ENCODE measurements at regions not wholly inside any gene's neighbourhood (a gene's known extent, or its start where the extent isn't known, plus 50 kb on each side); places are given as distances from the start of the nearest gene placed in this dataset.
"Not testable (repeated sequence)": the region's sequence is repeated elsewhere in the genome, so short reads cannot be mapped to it uniquely, and the experiment has no call there.

DNA sequence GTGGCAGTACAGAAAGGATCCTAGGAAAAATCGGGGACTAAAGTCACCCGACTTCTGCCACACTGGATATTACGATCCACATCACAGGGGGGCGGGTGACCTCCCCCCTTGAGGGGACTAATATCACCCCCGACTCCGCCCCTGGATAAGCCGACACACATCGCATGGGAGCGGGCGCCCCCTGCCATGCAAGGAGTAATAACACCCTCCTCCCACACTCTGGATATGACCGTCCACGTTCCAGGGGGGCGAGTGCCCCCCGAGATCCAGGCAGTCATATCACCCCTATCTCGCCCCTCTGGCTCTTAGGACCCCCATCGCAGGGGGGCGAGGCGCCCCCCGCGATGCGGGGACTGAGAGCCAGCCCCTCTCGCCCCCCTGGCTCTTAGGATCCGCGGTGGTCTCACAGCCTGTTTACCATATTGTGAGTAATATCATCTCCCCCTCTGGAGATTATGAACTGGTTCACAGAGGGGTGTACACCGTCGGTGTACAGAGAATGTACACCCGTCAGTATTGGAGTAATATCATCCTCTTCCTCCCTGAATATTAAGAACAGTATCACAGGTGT lies 423.0 kb downstream of the DIRAS2 start:
- H3K9me3 Mint-ChIP-seq: no peaks in the 10 kb centered on the region
- DNase-seq (peak; percentile 32), ATAC-seq (peak; percentile 54)
- H3K27ac Mint-ChIP-seq: no peak overlapping the region
- peaks cover 3% of the 10 kb centered on the region for H3K4me1 Mint-ChIP-seq
- no peaks in the 10 kb centered on the region for H3K36me3 Mint-ChIP-seq (ENCODE audit: low read depth)
- no peak overlapping the region for H3K4me3 Mint-ChIP-seq
- no peaks in the 10 kb centered on the region for H3K27me3 Mint-ChIP-seq

DNA sequence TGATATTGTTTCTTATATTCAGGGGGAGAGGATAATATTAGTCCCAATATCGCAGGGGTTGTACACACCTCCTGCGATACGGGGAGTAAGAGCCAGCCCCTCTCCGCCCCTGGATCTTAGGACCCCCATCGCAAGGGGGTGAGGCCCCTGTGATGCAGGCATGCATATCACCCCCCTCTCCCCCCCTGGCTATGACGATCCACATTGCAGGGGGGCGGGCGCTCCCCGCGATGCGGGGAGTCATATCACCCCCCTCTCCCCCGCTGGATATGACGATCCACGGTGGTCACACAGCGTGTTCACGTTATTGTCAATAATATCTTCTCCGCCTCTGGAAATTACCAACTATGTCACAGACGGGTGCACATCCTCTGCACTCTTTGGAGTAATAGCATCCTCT lies 420.7 kb downstream of the DIRAS2 start:
- not testable (repeated sequence) for ATAC-seq; DNase-seq; H3K9me3 Mint-ChIP-seq; H3K4me1 Mint-ChIP-seq; H3K27me3 Mint-ChIP-seq; H3K27ac Mint-ChIP-seq; H3K4me3 Mint-ChIP-seq; H3K36me3 Mint-ChIP-seq (ENCODE audit: low read depth)

DNA sequence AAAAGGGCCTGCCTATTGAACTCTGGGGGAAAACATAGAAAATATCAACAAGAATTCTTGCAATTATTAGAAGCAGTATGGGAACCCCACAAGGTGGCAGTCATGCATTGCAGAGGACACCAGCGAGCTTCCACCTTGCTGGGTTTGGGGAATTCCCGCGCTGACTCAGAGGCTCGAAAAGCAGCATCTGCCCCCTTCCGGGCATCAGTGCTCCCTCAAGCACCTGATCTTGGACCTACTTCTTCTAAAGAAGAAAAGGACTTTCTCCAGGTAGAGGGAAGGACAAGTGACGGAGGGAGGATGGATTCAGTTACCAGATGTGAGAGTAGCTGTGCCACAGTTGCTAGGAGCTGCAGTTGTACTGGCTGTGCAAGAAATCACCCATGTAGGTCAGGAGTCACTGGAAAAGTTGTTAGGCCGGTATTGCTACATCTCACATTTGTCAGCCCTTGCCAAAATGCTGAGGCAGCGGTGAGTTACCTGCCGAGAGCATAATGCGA lies 415.7 kb downstream of the DIRAS2 start:
- H3K4me1 Mint-ChIP-seq; H3K4me3 Mint-ChIP-seq; ATAC-seq; H3K27ac Mint-ChIP-seq; H3K36me3 Mint-ChIP-seq (ENCODE audit: low read depth); H3K27me3 Mint-ChIP-seq; H3K9me3 Mint-ChIP-seq: not testable (repeated sequence)
- DNase-seq: peak; percentile 66

DNA sequence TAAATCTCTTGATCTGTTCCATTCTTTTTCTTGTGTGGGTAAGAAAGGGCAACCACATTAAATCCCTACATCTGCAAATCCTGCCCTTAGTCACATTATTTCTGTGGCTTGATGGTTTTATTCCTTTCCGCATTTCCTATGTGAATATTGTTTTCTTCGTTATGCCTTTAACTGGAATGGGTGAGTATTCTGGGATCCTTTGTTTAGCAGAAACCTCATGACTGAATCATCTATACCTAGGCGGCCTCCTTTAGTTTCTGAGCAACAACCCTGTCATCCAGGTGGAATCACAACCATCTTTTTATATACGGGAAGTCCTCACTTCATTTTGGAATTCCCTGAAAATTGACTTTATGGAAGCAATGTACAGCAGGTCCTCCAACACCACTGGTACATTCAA lies 409.5 kb downstream of the DIRAS2 start:
- not testable (repeated sequence) for H3K36me3 Mint-ChIP-seq (ENCODE audit: low read depth); H3K27me3 Mint-ChIP-seq; DNase-seq; ATAC-seq; H3K9me3 Mint-ChIP-seq; H3K4me1 Mint-ChIP-seq; H3K4me3 Mint-ChIP-seq; H3K27ac Mint-ChIP-seq

DNA sequence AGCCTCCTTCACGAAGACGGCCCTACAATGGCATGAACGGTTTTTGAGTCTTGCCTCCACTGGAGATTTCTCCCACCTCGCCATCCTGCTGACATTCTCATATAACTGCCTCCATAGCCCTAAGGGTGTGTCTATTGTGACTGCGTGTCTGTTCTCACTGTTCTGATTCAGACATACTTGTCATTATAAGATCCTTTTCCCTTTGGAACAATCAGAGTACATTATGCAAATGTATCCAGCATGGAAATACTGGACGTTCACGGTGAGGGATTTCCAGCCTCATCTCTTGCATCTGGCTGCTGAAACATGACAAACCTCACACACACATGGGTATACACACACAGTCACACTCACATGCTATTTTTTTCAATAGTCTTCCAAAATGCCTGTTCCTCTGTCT lies 402.1 kb downstream of the DIRAS2 start:
- H3K9me3 Mint-ChIP-seq: no peaks in the 10 kb centered on the region
- H3K27ac Mint-ChIP-seq: no peak overlapping the region
- no peak for DNase-seq
- no peaks in the 10 kb centered on the region for H3K36me3 Mint-ChIP-seq (ENCODE audit: low read depth)
- no peaks in the 10 kb centered on the region for H3K4me1 Mint-ChIP-seq
- no peak for ATAC-seq
- no peak overlapping the region for H3K4me3 Mint-ChIP-seq
- H3K27me3 Mint-ChIP-seq: peaks cover 2% of the 10 kb centered on the region

DNA sequence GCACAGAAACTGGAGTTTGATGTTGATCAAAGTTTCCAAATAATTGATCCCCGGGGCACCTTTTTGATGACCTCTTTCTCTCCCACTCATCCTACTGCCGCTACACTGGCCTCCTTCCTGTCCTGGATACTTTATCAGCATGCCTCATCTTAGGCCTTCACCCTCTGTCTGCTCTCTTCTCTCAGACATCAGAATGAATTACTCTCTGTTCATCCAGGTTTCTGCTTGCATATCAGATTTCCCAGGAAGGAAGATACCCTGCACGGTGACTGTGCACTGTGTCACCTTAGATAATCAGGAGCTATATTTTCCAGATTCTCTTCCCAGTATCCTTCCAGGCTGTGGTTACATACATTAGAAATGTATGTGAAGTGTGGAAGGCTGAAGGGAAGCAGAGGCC lies 397.0 kb downstream of the DIRAS2 start:
- peaks cover 4% of the 10 kb centered on the region for H3K27me3 Mint-ChIP-seq
- no peak overlapping the region for H3K4me3 Mint-ChIP-seq
- H3K9me3 Mint-ChIP-seq: no peaks in the 10 kb centered on the region
- no peaks in the 10 kb centered on the region for H3K4me1 Mint-ChIP-seq
- no peaks in the 10 kb centered on the region for H3K36me3 Mint-ChIP-seq (ENCODE audit: low read depth)
- ATAC-seq (no peak), DNase-seq (no peak)
- H3K27ac Mint-ChIP-seq: no peak overlapping the region

DNA sequence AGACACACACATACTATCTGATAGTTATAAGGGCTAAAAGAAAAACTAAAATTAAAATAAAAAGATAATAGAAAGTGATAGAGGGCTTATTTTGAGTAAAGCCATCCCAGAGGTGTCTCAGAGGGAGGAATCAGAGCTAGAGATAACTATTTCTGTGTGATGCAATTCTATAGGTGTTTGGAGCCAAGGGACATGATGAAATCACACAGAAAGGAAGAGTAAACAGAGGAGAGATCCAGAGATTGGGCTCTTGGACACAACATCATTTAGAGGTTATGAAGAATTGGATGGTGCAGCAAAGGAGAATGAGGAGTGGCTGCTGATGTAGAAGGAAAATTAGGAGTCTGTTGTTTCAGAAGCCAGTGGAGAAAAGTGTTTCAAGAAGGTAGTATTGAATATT lies 393.5 kb downstream of the DIRAS2 start:
- ATAC-seq: no peak
- Mint-ChIP-seq H3K4me3 (no peak overlapping the region), H3K36me3 (ENCODE audit: low read depth) (no peaks in the 10 kb centered on the region), H3K27me3 (peaks cover 2% of the 10 kb centered on the region), H3K4me1 (no peaks in the 10 kb centered on the region), H3K27ac (no peak overlapping the region), H3K9me3 (peaks cover 4% of the 10 kb centered on the region)
- no peak for DNase-seq

DNA sequence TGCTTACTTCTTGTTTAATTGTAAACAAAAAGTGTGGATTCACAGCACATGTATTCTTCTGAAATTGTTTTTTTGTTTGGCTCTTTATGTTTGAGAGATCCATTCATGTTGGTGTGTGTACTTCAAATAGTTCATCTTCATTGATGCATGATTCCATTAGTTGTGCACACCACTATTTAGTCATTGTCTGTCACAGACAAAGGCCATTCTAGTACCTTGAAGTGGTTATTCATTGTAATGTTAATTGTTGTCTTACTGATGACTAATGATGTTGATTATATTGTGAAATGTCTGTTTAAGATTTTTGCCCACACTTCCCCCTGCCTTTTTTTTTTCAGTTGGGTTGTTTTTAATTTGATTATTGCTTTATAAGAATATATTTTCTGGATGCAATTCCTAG lies 391.3 kb downstream of the DIRAS2 start:
- Mint-ChIP-seq H3K4me1 (no peaks in the 10 kb centered on the region), H3K4me3 (no peak overlapping the region), H3K27ac (no peak overlapping the region), H3K27me3 (peaks cover 2% of the 10 kb centered on the region), H3K36me3 (ENCODE audit: low read depth) (no peaks in the 10 kb centered on the region), H3K9me3 (peaks cover 4% of the 10 kb centered on the region)
- no peak for DNase-seq
- ATAC-seq: no peak

DNA sequence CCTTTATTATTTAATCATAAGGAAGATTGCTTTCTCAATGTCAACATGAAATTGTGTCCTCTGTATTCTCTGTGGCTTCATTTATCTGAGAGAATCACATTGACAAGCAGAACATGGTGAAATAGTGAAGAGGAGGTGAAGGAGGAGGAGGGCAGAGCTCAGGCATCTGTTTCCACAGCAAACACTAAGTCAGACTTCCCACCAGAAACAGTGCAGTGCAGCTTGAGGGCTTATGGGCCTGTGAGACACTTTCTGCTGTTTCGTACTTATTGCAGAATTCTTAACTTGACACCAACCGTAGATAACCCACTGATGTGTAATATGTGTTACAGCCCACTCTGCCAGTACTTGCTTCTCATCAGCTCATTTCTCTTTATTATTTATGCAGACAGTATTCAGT lies 386.3 kb downstream of the DIRAS2 start:
- Mint-ChIP-seq H3K27me3 (peaks cover 5% of the 10 kb centered on the region), H3K4me3 (no peak overlapping the region), H3K27ac (no peak overlapping the region), H3K9me3 (peaks cover 13% of the 10 kb centered on the region), H3K4me1 (no peaks in the 10 kb centered on the region), H3K36me3 (ENCODE audit: low read depth) (no peaks in the 10 kb centered on the region)
- DNase-seq (no peak), ATAC-seq (no peak)

DNA sequence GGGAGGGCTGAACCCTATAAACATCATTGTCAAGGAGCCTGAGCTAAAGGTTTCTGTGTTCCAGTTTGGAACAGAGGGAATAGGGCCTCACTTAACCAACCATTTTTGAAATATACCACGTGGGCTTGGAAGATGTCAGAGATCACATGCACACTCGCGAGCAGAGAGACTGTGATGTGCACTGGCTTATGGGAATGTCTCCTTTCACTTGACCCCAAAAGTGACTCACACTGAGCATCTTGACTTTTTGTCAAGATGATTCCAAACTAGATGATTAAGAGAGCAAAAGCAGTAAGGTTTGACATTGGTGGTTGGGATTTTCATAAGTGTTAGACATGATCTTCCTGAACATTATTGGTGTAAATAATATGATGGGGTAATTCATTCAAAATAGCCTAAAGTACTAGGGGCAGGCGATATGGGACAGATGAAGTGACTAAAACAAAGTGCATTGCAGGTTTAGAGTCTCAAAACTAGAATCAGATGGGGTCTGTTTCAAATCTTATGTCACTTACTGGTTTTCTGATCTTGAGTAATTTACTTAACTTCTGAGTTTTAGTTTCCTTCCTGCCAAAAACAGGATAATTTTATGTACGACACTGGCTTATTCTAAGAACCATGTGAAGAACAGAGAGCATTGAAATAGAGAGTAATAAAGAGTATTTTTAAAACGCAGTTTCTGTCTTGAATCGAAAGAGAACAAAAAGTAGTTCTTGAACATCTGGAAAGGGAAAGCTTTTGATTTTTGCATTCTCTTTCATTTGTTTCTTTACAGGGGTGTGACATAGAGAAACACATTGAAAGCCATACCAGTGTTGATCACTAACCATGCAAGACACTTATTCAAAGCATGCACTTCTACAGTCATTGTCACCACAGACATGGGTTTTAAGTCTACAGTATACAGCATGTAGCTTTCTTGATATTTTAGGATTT lies 383.0 kb downstream of the DIRAS2 start:
- H3K4me3 Mint-ChIP-seq: no peak overlapping the region
- H3K9me3 Mint-ChIP-seq: peaks cover 15% of the 10 kb centered on the region
- ATAC-seq (no peak), DNase-seq (no peak)
- H3K36me3 Mint-ChIP-seq (ENCODE audit: low read depth): no peaks in the 10 kb centered on the region
- H3K4me1 Mint-ChIP-seq: no peaks in the 10 kb centered on the region
- H3K27me3 Mint-ChIP-seq: peaks cover 5% of the 10 kb centered on the region
- H3K27ac Mint-ChIP-seq: no peak overlapping the region

DNA sequence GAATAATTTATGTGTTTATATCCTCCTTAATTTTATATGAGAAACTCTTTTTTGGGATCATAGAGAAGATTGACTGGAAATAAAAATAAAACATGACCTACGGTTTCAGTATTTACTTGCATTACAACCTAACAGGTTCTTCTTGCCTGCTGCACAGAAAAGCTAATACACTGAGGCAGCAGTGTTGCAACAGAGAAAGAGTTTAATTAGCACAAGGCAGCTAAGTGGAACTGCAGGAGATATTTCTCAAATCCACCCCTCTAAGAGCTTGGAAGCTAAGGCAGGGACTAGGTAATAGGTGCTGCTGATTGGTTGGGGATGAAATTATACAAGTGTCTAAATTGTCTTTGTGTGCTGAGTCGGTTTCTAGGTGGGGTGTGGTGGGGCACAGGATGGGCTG lies 380.9 kb downstream of the DIRAS2 start:
- H3K27me3 Mint-ChIP-seq: peaks cover 7% of the 10 kb centered on the region
- H3K4me1 Mint-ChIP-seq: no peaks in the 10 kb centered on the region
- no peak for ATAC-seq
- H3K27ac Mint-ChIP-seq: no peak overlapping the region
- H3K9me3 Mint-ChIP-seq: peaks cover 15% of the 10 kb centered on the region
- DNase-seq: no peak
- no peak overlapping the region for H3K4me3 Mint-ChIP-seq
- no peaks in the 10 kb centered on the region for H3K36me3 Mint-ChIP-seq (ENCODE audit: low read depth)

DNA sequence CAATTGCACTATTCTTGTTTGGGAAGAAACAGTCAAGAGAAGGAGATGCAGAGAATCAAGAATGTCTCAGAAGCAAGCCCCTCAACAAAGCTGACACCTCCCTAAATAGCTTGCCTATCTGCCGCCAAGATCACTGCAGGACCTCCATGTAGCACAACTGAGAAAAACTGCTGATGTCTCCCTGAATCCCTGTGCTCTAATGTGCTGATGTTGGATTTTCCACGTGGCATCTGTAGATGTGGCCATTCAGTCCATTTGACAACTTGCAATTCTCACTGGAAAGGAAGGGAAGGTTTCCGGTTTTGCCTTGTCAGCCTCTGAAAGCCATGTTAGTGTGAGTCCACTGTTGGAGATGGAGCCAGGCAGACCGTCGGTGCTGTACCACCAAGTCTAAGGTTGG lies 374.0 kb downstream of the DIRAS2 start:
- Mint-ChIP-seq H3K4me3 (no peak overlapping the region), H3K36me3 (ENCODE audit: low read depth) (no peaks in the 10 kb centered on the region), H3K27me3 (peaks cover 6% of the 10 kb centered on the region), H3K27ac (no peak overlapping the region), H3K4me1 (no peaks in the 10 kb centered on the region), H3K9me3 (no peaks in the 10 kb centered on the region)
- DNase-seq (no peak), ATAC-seq (no peak)

DNA sequence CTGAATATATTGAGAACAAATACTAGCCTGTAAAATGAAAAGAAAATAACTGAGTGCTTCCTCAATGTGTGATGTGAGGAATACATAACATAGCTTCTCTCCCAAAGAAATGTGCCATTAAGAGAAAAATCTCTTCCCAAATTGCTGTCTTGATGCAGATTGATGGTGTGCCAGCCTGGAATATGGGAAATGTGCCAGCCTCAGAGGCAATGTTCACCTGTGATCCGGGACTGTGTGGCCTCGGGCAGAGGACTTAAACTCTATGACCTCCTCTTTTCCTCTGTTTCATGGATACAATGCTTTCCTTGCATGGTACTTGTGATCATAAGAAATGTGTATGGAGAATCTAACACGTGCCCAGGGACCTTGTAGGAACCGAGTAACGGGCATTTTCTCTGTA lies 370.9 kb downstream of the DIRAS2 start:
- ATAC-seq (no peak), DNase-seq (no peak)
- no peak overlapping the region for H3K4me3 Mint-ChIP-seq
- no peaks in the 10 kb centered on the region for H3K9me3 Mint-ChIP-seq
- no peaks in the 10 kb centered on the region for H3K36me3 Mint-ChIP-seq (ENCODE audit: low read depth)
- H3K27ac Mint-ChIP-seq: no peak overlapping the region
- H3K27me3 Mint-ChIP-seq: peaks cover 7% of the 10 kb centered on the region
- no peaks in the 10 kb centered on the region for H3K4me1 Mint-ChIP-seq

DNA sequence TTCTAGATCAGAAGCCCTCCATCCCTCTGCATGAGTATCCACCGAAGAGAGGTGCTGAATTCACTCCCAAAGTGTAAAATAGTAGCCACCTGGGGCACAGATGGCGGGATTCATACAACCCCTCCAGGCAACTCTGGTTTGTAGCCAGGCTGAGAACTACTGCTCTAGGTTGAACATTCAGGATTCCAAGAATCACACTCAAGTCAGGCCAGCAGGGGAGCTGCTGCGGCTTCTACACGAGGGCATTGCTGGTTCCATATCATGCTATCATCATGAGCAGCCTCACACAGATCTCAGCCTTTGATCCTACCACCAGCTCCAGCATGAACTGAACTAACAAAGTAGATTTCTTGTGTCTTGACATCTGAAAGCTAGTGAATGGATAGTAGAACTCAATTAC lies 367.9 kb downstream of the DIRAS2 start:
- no peaks in the 10 kb centered on the region for H3K36me3 Mint-ChIP-seq (ENCODE audit: low read depth)
- no peaks in the 10 kb centered on the region for H3K4me1 Mint-ChIP-seq
- ATAC-seq (no peak), DNase-seq (no peak)
- no peaks in the 10 kb centered on the region for H3K9me3 Mint-ChIP-seq
- no peak overlapping the region for H3K27ac Mint-ChIP-seq
- H3K4me3 Mint-ChIP-seq: no peak overlapping the region
- peaks cover 10% of the 10 kb centered on the region for H3K27me3 Mint-ChIP-seq

DNA sequence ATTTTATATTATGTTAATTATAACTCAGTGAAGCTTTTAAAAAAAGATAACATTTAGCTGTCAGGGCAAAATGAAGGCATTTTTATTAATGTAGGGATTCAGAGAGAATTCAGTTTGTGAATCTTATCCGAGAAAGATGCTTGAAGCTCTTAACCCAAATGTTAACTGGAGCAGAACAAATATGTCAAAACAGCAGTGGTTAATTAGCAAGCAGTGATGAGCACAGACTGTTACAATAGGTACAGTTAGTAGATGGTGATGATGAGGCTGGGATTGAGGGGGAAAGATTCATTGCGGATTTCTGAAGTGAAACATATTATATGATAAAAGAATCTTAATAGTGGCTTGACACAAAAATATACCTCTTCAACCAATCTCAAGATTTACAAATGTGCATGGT lies 356.7 kb downstream of the DIRAS2 start:
- Mint-ChIP-seq H3K4me1 (no peaks in the 10 kb centered on the region), H3K36me3 (ENCODE audit: low read depth) (no peaks in the 10 kb centered on the region), H3K9me3 (no peaks in the 10 kb centered on the region), H3K4me3 (no peak overlapping the region), H3K27me3 (peaks cover 11% of the 10 kb centered on the region), H3K27ac (no peak overlapping the region)
- DNase-seq: no peak
- ATAC-seq: no peak

All from activated naive CD8-positive, alpha-beta T cell treated with anti-CD3 and anti-CD28 coated beads, Interleukin-2, amount 50 U/mL, for 24 hours (primary cell).